ENCODE measurements at regions not wholly inside any gene's neighbourhood (a gene's known extent, or its start where the extent isn't known, plus 50 kb on each side); places are given as distances from the start of the nearest gene placed in this dataset.
A peak's percentile ranks its signal among the peaks of the same experiment; 100 is the strongest.

GRCh38 chr11:15622231-15622890, 507.6 kb downstream of the INSC start:
- DNase-seq (ENCODE audit: low spot score) = no peak

DNA sequence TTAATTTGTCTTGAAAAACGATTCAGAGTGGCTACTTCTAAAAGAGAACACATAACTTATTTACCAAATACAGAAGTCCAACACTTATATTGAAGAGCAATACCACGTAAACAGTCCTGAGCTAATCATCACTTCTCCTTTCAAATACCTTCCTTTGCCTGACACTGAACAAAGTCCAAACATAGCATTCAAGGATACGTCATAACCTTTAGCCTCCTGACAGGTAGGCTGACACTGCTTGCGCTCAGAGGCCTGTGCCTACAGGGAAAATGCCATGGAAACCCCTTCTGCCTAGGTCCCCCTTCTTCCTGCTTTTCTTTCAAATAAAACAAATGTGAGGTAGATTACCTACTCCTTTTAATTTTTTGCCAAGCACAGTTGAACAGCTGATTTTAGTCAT, 510.0 kb downstream of the INSC start:
- no peak for DNase-seq (ENCODE audit: low spot score)

- no peak for DNase-seq (ENCODE audit: low spot score)
Observed at GRCh38 chr11:15625691-15626090, 511.0 kb downstream of the INSC start.

- DNase-seq (ENCODE audit: low spot score) = no peak
Observed at GRCh38 chr11:15627560-15627959, 512.8 kb downstream of the INSC start.

DNA sequence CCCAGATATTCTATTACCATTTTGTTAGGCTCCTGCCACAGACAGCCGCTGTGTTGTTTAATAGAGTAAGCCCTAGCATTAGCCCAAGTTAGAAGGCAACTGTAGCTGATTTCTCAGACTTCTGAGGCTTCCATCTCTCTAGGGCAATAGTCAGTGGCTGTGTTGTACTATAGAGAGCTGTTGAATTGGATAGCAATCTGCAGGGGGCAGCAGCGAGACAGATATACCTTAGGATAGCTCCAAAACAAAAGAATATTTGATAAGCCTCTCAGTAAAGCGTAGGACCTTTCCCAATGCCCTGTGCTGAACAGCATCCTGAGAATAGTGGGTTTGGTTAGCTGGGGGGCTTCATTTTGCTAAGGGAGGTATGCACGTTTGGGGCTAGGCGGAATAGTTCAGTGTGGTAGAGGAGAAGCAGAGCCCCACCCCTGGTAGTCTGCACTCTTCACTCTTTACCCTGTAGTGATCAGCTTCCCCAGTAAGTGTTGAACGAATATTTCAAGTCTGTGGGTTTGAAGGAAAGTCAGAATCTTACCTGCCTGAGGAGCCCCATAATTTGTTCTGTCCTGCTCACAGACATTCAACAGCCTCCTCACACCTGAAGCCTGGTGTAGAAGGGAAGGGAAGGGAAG, 515.1 kb downstream of the INSC start:
- no peak for DNase-seq (ENCODE audit: low spot score)

GRCh38 chr11:15630896-15631295, 516.2 kb downstream of the INSC start:
- no peak for DNase-seq (ENCODE audit: low spot score)

DNA sequence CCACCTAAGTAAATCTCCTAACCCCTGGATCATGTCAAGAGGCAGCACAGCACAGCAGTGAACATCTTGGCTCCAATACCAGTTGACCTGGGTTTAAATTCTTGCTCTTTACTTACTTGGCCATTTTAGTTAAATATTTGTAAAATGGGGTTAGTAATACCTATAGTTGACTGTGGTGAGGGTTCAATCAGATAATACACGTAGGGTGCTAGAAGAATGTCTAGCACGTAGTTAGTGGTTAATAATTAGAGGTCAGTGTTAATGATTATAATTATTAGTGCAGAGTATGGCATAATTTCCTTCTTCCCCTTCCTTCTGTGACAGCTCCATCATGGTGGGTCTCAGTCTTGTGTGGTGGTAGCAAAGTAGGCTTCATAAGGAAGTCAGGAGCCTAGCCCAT, 520.8 kb downstream of the INSC start:
- no peak for DNase-seq (ENCODE audit: low spot score)

GRCh38 chr11:15636521-15637089, 521.9 kb downstream of the INSC start:
- DNase-seq (ENCODE audit: low spot score) = no peak

GRCh38 chr11:15638386-15638787, 523.7 kb downstream of the INSC start:
- DNase-seq (ENCODE audit: low spot score) = no peak

GRCh38 chr11:15640318-15640717, 525.6 kb downstream of the INSC start:
- no peak for DNase-seq (ENCODE audit: low spot score)

DNA sequence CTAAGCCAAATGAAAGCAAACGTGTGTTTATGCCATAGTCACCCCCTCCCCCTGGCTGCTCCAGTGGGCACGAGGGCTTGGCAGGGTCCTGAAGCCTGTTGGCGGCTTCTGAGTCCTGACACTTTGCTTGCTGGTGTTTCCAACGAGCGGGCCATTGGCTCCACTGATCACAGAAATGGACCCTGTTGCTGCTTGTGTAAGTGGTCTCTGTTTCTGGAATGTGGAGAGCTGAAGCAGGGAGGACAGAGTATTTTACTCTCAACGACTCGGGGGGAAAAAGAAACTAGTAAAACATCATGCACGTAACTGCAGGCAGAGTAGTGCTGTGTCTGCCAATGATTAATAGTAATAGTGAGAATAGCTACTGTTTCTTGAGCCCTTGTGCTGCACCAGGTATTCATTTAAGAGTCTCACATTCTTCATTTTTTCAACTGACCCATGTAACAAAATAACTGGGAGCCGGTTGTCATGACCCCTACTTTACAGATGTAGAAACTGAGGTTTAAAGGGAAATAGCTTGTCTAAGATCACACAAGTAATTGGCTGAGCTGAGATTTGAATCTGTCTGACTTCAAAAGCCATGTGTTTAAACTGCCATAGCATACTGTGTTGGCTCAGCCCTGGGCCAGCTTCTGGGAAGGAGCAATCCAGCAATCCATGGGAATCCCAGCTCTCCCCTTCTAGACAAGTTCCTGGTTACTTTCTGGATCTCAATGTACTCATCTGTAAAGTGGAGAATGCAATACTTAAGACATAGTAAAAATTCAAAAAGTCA, 526.7 kb downstream of the INSC start:
- no peak for DNase-seq (ENCODE audit: low spot score)

DNA sequence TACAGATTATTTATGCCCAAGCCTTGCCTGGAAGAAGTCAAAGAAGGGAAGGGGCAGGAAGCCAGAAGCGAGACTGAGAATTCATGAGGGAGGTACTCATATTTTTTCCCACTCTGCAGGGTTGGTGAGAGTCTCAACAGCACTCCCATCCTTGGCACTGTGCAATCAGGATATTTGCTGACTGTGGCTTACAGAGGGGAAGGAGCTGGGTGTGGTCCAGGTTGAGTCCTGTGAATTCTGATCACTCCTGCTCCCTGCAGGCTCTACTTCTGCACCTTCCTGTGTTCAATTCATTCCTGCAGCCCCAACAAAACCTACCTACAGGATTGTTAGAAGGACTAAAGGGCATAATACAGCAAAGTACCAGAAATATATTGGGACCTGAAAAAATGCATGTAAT, 530.5 kb downstream of the INSC start:
- no peak for DNase-seq (ENCODE audit: low spot score)

DNA sequence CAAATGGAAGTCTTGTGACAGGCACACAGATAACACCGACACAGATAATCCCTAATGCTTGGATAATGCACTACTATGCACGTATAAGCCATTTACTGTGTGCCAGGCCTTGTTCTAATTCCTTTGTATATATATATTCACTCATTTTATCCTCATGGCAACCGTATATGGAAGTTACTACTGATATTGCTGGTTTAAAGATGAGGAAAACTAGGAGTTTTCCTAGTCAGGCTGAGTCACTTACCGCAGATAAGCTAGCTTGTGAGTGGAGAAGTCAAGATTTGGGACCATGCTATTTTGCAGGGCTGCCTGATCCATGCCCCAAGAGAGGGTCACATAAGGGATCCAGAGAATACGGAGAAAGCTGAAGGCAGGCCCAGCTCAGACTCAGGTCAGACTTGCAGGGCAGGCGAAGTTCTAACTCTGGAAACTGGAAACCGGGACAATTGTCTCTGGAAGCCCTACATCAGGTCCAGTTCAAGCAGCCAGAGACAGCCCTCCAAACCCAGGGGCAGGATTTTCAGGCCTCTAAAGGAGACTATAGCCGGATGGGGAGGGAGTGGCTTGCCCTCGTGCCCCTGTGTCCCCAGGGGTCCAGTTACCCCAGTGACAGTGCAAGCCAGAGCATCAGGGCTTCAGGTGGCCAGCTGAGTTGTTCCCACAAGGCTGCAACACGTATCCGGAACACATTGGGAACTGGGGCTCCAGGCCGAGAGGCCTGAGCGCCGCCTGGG, 534.8 kb downstream of the INSC start:
- DNase-seq (ENCODE audit: low spot score) = no peak

GRCh38 chr11:15650105-15650938, 535.6 kb downstream of the INSC start:
- DNase-seq (ENCODE audit: low spot score) = peak; percentile 98

DNA sequence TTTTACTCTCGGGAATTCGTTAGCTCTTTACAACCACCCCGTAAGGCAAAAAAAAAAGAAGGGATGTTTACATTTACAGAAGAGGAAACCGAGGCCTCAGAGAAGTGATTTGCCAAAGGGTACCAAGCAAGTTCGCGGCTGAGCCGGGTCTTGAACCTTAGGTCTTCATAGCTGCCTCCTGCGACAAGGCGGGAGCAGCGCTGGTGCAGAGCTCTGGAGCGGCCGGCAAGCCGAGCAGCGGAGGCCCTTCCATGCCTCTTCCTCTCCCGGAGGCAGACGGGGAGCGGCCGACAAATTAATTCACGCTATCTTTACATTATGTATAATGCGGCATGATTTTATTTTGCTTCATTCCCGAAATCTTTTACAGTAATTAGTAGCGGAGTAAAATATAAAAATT, 536.3 kb downstream of the INSC start:
- no peak for DNase-seq (ENCODE audit: low spot score)

GRCh38 chr11:15651816-15652215, 537.1 kb downstream of the INSC start:
- no peak for DNase-seq (ENCODE audit: low spot score)

GRCh38 chr11:15653191-15653710, 538.5 kb downstream of the INSC start:
- no peak for DNase-seq (ENCODE audit: low spot score)

- DNase-seq (ENCODE audit: low spot score) = no peak
Observed at GRCh38 chr11:15654451-15654850, 539.7 kb downstream of the INSC start.

DNA sequence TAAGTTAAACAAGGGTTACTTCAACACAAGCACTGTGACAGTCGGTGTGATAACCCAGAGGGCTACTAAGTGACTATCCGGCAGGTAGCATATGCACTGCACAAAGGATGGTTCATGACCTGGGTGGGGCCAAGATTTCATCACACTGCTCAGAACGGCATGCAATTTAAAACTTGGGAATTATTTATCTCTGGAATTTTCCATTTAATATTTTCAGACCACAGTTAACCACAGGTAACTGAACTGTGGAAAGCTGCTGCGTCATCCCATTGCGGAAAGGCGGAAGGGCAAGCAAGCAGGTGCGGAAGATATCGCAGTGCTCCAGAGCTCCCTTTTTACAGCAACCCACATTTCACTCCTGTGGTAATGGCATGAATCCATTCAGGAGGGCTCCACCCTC, 540.8 kb downstream of the INSC start:
- DNase-seq (ENCODE audit: low spot score) = no peak

DNA sequence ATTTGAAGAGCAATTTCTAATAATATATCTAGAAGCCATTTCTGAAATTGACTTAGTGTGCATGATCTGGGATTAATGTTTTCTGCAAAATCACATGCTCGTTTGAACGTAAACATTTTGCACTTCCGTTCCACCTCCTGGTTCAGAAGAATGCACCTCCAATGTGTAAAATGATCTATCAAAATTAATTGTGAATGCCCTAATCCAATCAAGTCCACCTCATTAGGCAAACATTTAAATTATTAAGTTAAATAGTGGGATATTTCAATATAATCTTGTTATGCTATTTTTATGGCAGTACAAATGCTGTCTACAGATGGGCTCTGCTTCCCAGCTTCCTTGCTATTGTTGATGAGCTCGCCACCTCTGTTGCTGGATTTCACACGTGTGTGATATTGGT, 542.5 kb downstream of the INSC start:
- DNase-seq (ENCODE audit: low spot score) = no peak

DNA sequence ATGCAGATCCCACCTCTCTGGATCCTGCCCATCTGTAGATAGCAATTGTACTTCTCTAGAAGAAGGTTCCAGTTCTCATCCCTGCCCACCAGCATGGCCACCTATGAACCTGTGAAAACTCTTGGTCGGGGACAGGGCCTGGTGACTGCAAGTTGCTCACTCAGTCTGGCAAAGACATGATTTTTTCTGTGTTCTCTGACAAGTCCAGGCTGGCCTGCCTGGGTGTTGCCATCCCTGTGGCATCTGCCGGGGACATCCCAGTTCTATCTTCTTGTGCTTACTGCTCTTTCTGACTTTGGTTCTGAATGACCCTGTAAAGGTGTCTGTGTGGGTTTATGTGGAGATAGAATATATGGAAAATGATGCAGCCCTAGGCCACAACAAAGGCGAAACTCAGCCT, 545.8 kb downstream of the INSC start:
- DNase-seq (ENCODE audit: low spot score) = no peak

Measured in left forelimb (tissue), 1 donor.